Testis (tissue), 2 donors: ENCODE measurements at regions not wholly inside any gene's neighbourhood (a gene's known extent, or its start where the extent isn't known, plus 50 kb on each side); places are given as distances from the start of the nearest gene placed in this dataset.

ENCODE experiments used
- CTCF ChIP-seq, 3 experiments: fragments of 450-650 bp in 2 of 3; fragments of 200-600 bp in 1 of 3; sonication (generic) in 1 of 3; IDR thresholded peaks; one replicate each; pipeline ENCODE4 v1.5.1; 2016 to 2019; ENCODE audit warnings: antibody characterized with exemption in 3 of 3, mild to moderate bottlenecking in 2 of 3, moderate library complexity in 1 of 3
- POLR2A ChIP-seq: fragments of 450-650 bp; IDR thresholded peaks from one replicate; pipeline ENCODE4 v1.6.1; 2017; ENCODE audit warnings: antibody characterized with exemption, mild to moderate bottlenecking, moderate library complexity

GRCh38 chr13:106961651-106962050 is 393.7 kb upstream of the ARGLU1 start:
- no peak for TF ChIP-seq CTCF (IDR thresholded peaks at IDR 0.05)
- no peak for TF ChIP-seq POLR2A
